ENCODE measurements at regions not wholly inside any gene's neighbourhood (a gene's known extent, or its start where the extent isn't known, plus 50 kb on each side); places are given as distances from the start of the nearest gene placed in this dataset.

DNA sequence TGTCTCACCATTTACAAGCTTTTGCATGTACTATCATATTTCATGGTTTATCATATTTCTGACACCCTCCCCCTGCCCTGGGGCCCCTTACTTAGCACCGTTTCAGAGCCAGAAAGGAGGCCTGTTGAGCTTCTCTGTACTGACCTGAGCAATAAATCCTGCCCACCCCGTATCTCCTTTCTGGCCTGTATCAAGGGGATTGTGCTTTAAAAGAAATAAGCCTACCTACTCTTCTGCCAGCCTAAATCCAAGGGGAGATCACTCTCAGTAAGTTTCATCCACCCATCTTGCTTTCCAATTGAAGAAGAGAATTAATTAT, 54.0 kb upstream of the FST start:
- TF ChIP-seq, protein P1, sequence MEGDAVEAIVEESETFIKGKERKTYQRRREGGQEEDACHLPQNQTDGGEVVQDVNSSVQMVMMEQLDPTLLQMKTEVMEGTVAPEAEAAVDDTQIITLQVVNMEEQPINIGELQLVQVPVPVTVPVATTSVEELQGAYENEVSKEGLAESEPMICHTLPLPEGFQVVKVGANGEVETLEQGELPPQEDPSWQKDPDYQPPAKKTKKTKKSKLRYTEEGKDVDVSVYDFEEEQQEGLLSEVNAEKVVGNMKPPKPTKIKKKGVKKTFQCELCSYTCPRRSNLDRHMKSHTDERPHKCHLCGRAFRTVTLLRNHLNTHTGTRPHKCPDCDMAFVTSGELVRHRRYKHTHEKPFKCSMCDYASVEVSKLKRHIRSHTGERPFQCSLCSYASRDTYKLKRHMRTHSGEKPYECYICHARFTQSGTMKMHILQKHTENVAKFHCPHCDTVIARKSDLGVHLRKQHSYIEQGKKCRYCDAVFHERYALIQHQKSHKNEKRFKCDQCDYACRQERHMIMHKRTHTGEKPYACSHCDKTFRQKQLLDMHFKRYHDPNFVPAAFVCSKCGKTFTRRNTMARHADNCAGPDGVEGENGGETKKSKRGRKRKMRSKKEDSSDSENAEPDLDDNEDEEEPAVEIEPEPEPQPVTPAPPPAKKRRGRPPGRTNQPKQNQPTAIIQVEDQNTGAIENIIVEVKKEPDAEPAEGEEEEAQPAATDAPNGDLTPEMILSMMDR (IDR thresholded peaks at IDR 0.05): no peak
- TF ChIP-seq POLR2A (IDR thresholded peaks at IDR 0.05): no peak

Measured in Peyer's patch (tissue), 4 donors.